ENCODE measurements at regions not wholly inside any gene's neighbourhood (a gene's known extent, or its start where the extent isn't known, plus 50 kb on each side); places are given as distances from the start of the nearest gene placed in this dataset.

GRCh38 chr6:146911635-146912215 lies 292.5 kb upstream of the STXBP5 start:
- in situ Hi-C loops (cut with HindIII; ENCODE audit: low sequenced_read_pairs): no loop called here
- no peak for DNase-seq (ENCODE audit: low read depth)
- H3K4me3 ChIP-seq (ENCODE audit: low read depth, low read length): no peak overlapping the region
- no peak for TF ChIP-seq CTCF (IDR thresholded peaks at IDR 0.05; ENCODE audit: low read depth, low read length, missing control alignments)

- in situ Hi-C loops (cut with HindIII; ENCODE audit: low sequenced_read_pairs): no loop called here
- no peak for TF ChIP-seq CTCF (IDR thresholded peaks at IDR 0.05; ENCODE audit: low read depth, low read length, missing control alignments)
- no peak overlapping the region for H3K4me3 ChIP-seq (ENCODE audit: low read depth, low read length)
- no peak for DNase-seq (ENCODE audit: low read depth)
Measured at GRCh38 chr6:146912730-146913685, 291.2 kb upstream of the STXBP5 start.

GRCh38 chr6:146913842-146914488 lies 290.3 kb upstream of the STXBP5 start:
- peak; percentile 5 for TF ChIP-seq CTCF (IDR thresholded peaks at IDR 0.05; ENCODE audit: low read depth, low read length, missing control alignments)
- in situ Hi-C loops (cut with HindIII; ENCODE audit: low sequenced_read_pairs): no loop called here
- H3K4me3 ChIP-seq (ENCODE audit: low read depth, low read length): peak overlapping the region; percentile 18
- peak; percentile 98 for DNase-seq (ENCODE audit: low read depth)

GRCh38 chr6:146914489-146915483 lies 289.4 kb upstream of the STXBP5 start:
- in situ Hi-C loops (cut with HindIII; ENCODE audit: low sequenced_read_pairs): no loop called here
- peak; percentile 94 for DNase-seq (ENCODE audit: low read depth)
- no peak for TF ChIP-seq CTCF (IDR thresholded peaks at IDR 0.05; ENCODE audit: low read depth, low read length, missing control alignments)
- H3K4me3 ChIP-seq (ENCODE audit: low read depth, low read length): peak overlapping the region; percentile 18

GRCh38 chr6:146915671-146916127 lies 288.5 kb upstream of the STXBP5 start:
- TF ChIP-seq CTCF (IDR thresholded peaks at IDR 0.05; ENCODE audit: low read depth, low read length, missing control alignments): no peak
- H3K4me3 ChIP-seq (ENCODE audit: low read depth, low read length): no peak overlapping the region
- in situ Hi-C loops (cut with HindIII; ENCODE audit: low sequenced_read_pairs): no loop called here

More at GRCh38 chr6:146915671-146916127, 288.5 kb upstream of the STXBP5 start:
- no peak for DNase-seq (ENCODE audit: low read depth)

Measured in astrocyte of the cerebellum (primary cell).